GM12873 (cell line): ENCODE measurements at regions not wholly inside any gene's neighbourhood (a gene's known extent, or its start where the extent isn't known, plus 50 kb on each side); places are given as distances from the start of the nearest gene placed in this dataset.

Experiments
- TF ChIP-seq, protein P1 (sequence below): IDR thresholded peaks from 2 replicates; pipeline ENCODE4 v1.5.1; 2012; ENCODE audit warnings: low read depth, mild to moderate bottlenecking, moderate library complexity, low read length, control low read depth; ENCODE audit not compliant: insufficient read depth; ENCODE audit errors: missing control alignments

DNA sequence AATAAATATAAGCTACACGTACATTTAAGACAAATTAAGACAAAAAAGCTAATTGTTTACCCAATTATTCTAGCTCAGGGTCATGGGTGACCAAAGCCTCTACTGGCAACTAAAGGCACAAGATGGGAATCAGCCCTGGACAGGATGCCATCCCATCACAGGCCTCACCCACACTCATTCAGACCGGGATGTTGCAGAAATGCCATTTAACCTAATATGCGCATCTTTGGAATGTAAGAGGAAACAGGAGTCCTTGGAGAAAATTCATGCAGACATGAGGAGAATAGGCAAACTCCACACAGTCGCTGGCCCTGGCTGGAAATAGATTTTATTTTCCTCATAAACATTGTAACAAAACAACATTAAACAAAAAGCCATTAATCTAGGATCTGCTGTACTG lies 2003.8 kb upstream of the CDH9 start:
- TF ChIP-seq, protein P1, sequence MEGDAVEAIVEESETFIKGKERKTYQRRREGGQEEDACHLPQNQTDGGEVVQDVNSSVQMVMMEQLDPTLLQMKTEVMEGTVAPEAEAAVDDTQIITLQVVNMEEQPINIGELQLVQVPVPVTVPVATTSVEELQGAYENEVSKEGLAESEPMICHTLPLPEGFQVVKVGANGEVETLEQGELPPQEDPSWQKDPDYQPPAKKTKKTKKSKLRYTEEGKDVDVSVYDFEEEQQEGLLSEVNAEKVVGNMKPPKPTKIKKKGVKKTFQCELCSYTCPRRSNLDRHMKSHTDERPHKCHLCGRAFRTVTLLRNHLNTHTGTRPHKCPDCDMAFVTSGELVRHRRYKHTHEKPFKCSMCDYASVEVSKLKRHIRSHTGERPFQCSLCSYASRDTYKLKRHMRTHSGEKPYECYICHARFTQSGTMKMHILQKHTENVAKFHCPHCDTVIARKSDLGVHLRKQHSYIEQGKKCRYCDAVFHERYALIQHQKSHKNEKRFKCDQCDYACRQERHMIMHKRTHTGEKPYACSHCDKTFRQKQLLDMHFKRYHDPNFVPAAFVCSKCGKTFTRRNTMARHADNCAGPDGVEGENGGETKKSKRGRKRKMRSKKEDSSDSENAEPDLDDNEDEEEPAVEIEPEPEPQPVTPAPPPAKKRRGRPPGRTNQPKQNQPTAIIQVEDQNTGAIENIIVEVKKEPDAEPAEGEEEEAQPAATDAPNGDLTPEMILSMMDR = no peak

DNA sequence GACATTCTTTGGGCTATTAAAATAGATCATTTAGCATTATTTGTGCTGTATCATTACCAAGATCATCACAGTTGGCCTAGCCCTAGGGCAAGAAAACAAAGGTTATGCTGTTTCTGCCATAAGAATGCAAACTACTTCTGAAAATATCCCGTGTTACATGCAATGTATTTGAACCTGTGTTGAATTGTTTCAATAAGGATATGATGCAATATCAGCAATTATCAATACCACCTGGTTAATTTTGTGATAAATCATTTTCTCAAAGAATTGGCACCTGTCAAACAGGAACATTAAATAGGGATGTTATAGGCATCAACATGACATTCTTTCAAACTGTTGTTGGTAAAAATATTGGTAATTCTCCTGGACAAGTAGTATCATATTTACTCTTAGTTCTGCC lies 2002.0 kb upstream of the CDH9 start:
- TF ChIP-seq, protein P1 = no peak

DNA sequence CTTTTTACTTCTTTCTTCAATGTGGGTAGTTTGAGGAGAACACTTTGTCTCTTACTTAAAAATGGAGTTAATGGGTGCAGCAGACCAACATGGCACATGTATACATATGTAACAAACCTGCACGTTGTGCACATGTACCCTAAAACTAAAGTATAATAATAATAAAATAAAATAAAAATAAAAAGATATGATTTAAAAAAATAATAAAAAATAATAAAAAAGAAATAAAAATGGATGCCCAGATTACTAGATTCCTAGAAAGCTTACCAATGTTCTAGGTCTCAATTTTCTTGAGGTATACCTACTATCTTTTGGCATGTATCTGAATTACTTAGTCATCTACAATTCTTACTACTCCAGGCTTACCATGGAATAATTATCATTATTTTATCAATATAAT lies 2001.6 kb upstream of the CDH9 start:
- TF ChIP-seq, protein P1 = no peak

DNA sequence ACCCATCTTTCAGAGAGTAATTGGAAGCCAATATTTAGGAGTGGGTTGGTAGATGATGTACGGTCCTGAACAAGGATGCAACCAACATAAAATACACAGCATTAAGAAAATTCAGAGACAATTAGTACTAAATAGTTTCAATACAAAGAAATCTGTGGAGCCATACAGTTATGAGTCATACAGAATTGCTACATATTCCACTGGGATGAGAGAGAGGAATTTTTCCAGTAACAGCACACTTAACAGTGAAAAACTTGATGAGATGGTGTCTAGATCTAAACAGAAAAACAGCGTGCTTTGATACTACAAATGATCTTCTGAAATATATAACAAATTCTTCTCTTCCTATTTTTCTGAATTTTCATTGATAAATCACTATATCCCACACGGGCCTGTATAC lies 1999.3 kb upstream of the CDH9 start:
- TF ChIP-seq, protein P1 = no peak

DNA sequence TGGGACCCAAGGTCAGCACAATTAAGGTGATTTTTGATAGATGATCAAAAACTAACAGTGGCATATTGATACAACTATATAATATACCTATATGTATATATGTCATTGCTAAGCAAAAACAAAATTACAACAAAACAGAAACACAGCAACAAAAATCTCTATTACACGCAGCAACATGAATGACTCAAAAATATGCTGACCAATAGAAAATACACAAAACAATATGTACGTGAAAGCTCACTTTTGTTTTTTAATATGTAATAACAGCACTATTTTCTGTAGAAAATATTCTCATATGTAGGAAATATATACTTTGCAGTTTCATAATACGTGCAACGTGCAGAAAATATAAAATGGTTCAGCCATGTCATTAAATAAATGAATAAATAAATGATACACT lies 1985.7 kb upstream of the CDH9 start:
- TF ChIP-seq, protein P1 = no peak

DNA sequence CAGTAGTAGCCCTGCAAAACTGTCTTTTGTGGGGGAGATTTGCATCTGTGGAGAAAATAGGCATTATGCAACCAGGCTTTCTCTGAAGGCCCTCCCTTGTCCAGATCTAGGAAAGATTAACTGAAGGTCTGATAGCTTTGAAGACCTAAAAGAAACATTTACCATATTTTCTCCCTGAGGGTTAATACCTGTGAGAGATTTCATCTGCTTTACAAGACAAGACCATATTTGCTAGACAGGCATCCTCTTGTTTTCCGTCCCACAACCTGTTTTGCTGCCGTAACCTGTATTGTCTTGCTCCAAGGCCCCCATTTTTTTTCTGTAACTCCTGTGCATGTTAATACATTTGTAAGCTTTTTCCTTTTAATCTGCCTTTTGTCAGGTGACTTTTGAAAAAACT lies 1985.2 kb upstream of the CDH9 start:
- TF ChIP-seq, protein P1 = no peak

DNA sequence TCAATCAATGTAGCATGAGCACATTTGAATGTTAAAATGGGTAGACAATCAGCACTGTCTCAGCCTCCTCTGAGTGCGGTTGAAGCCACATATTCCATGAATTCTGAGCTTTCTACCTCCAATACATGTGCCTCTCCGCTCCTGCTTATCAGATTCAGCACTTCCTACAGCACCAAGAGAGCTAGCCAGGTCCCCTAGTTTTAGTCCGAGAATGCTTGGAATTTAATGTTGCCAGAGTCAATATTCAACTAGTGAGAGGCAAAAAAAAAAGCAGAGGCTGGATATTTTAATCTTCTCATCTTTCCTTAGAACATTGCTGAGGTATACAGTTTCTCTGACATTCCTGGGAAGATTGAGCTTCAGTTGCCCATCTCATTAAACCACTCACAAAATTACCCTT lies 1979.1 kb upstream of the CDH9 start:
- TF ChIP-seq, protein P1 = no peak
